ENCODE measurements at regions not wholly inside any gene's neighbourhood (a gene's known extent, or its start where the extent isn't known, plus 50 kb on each side); places are given as distances from the start of the nearest gene placed in this dataset.

DNA sequence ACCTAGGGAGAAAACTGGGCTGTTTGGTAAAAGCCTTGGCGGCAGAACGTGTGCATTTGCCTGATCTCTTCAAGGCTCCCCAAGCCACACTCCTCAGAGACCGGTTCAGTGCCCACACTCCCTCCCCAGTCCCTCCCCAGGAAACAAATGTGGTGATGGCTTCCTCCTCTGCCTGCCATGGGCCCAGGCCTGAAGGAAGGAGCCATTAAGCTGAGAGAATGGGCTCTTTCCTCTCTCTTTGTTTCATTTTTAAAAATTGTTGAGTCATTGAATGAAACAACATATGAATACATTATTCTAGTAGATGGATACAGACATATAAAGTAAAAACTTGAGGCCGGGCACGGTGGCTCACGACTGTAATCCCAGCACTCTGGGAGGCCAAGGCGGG is 50.6 kb upstream of the YWHAQ start:
- no peak for DNase-seq (ENCODE audit: low read depth in 2 of 3, low spot score in 2 of 3)

DNA sequence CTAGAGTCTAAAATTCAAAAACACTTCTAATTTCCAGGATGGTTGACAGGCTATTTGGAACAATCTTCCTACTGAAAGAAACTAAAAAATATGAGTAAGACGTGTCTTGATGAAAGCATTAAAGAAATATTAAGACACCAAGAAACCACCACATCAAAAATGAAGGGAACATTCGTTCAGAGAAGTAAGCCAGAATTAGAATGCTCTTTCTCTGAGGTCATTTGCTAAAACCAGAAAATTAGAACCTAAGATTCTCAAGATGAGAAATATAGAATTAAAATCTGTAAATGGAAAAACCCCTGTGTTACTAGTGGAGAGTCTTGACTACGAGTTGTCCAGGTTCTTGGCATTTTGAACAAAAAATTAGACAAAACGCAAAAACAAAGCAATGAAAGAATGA is 54.8 kb upstream of the YWHAQ start:
- DNase-seq (ENCODE audit: low read depth in 2 of 3, low spot score in 2 of 3) = no peak

DNA sequence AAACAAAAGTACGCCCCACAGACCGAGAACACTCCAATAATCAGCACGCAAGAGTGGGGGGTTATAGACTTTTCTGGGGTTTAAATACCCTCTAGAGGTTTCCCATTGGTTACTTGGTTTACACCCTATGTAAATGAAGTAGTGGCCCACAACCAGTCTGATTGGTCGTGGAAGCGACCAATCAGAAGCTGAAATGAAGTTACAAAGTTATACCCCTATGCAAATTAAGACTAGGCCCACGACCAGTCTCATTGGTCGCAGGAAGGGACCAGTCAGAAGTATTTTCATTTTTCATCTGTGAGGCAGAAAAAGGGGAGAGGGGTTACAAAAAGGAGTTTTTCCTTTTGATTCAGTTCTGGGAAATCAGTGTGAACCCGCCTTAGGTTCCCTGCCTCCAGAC is 55.3 kb upstream of the YWHAQ start:
- DNase-seq (ENCODE audit: low read depth in 2 of 3, low spot score in 2 of 3) = no peak

DNA sequence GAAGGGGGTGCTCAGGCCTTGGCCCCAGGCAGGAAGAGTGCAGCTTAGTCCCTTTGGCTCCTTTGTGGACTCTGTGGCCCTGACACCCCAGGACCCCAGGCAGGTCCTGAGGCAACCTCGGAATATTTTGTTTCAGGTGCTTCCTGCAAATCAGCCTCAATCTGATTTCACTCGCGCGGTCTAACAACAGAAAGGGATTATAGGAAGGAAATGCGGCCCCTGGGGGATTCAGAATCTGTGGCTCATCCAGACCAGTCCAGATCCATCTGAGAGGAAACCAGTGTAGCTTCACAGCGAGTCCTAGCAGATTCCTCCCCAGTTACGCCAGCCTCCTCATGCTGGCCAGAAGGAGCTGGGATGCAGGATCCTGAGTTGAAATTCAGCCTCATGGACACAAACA is 59.5 kb upstream of the YWHAQ start:
- no peak for DNase-seq (ENCODE audit: low read depth in 2 of 3, low spot score in 2 of 3)

DNA sequence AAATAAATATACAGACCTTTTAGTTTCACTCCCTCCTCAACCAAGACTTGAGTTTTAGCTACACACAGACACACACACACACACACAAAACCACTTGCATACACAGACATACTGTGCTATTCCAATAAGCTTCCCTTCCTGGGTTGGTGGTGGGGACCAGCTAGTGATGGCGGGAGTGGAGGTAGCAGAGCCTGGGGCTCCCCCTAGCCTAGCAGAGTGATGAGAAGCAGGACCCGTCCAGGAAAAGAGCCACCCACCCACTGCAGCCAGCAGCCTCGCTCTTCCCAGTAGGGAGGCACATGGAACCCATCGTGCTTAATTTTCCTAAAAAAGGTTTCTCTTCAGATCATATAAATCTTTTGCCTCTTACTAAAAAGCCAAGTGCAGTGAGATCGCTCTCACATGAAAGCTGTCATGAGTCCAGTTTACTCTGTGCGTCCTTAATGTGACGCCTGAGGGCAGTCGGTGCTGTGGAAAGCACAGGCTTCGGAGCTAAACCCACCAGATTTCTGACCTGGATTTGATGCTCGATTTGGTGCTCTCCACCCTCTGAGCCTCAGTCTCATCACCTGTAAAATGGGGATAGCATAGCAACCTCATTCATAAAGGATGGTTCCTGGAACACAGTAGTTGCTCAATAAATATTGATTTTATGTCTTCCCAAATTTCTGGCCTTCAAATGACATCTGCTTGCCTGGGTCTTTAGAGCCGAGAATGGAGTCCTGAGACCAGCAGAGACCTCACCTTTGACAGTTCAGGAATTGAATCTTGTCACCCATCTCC is 60.1 kb upstream of the YWHAQ start:
- DNase-seq (ENCODE audit: low read depth in 2 of 3, low spot score in 2 of 3) = no peak

DNA sequence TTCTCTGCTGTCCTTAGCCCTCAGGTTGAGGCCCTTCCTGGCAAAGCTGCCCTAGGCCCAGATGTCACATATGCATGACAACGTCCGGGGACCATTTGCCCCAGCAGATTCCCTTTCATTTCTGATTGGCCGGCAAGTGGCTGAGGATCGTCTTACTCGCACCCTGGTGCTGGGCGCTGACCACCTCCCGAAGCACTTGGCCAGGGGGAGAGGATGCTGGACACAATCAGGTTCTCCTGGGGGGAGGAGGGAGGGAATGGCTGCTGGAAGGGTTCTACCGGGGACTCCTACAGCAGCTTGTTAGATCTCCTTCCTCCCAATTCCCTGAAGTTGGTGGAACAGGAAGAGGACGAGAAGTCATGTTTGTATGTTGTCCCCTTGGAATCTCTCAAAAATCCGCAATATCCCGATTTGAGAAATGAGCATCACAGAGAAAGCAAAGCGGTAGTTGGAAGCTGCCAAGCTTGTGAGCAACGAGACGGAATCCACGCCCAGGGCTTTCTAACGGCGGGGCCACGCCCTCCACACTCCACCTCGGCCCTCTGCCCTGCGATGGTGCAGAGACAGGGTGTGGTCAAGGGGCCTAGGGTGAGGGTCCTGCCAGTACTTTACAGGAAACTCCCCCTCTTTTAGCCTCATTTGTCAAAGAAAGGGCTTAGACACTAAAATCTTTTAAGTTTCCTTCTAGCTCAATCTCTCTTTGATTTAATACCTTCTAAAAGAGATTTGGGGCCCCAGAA is 61.8 kb upstream of the YWHAQ start:
- DNase-seq (ENCODE audit: low read depth in 2 of 3, low spot score in 2 of 3) = no peak

DNA sequence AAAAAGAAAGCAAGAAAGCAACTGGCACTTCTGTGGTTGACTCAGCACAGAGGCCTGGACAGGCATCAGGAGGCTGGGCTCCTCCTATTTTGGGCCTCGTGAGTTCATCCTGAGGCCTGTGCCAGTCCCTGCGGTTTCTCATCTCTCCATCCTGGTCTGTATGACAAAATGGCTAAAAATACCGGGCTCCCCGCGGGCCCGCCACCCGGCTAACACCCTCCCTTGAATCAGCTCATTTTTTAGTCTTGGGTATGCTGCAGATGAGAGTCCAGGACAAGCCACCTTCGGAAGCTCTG is 62.3 kb upstream of the YWHAQ start:
- DNase-seq (ENCODE audit: low read depth in 2 of 3, low spot score in 2 of 3) = no peak

DNA sequence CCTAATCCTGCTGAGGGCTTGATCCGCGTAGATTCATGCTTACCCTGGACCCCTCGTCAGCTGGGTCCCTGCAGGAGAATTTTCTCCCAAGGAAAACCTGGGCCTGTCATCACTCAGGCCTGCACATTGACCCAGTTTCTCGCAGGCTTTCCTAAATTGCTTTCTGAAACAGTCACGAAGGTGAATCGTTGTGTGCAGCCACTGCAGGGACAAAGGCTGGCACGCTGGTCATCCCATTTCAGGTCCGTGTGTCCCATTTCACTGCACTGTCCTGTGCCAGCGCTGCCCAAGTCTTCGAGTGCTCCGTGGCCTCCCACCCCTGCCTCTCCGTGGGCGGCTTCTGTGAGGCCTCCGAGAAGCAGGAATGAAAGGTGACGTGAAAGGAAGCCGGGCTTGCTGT is 62.8 kb upstream of the YWHAQ start:
- no peak for DNase-seq (ENCODE audit: low read depth in 2 of 3, low spot score in 2 of 3)

DNA sequence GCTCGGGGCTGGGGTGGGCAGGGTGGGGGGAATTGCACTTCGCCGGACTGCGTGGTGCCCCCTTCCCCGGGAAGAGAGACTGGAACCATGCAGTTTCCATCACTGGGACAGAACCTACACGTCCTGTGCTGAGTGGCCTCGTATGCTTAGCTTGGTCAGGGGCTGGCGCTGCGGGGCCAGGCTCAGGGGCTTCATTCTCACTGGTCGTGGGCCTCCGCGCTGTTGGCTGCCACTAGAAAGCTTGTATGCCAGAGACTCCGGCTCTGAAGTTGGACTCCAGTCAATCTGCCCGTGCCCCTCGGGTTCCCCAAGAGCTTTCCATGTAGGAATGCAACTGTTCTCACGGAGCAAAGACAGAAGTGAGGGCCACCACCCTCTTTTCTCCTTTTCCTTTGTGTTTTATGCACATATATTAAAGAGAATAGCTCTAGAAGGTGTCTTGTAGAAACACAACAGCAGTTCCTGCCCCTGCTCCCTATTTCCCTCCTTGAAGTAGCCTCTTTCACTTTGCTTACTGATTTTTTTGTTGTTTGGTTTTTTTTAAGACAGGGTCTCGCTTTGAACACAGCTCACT is 64.0 kb upstream of the YWHAQ start:
- no peak for DNase-seq (ENCODE audit: low read depth in 2 of 3, low spot score in 2 of 3)

DNA sequence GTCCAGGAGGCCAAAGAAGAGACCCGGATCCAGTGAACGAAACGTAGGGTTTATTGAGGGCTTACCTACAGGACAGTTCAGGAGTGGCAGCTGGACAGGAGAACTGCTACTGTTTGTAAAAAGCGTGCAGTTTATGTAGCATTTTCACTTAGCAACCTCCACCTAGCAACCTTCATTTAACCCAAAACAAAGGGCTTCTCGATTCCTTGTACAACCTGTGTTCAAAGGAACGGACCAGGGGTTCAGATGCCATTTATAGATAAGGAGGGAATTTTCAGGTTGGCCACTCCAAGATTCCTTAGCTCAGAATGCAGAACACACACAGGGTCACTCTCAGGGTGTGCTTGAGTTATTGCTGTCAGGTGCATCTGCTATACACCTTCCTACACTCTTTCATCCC is 65.1 kb upstream of the YWHAQ start:
- no peak for DNase-seq (ENCODE audit: low read depth in 2 of 3, low spot score in 2 of 3)

DNA sequence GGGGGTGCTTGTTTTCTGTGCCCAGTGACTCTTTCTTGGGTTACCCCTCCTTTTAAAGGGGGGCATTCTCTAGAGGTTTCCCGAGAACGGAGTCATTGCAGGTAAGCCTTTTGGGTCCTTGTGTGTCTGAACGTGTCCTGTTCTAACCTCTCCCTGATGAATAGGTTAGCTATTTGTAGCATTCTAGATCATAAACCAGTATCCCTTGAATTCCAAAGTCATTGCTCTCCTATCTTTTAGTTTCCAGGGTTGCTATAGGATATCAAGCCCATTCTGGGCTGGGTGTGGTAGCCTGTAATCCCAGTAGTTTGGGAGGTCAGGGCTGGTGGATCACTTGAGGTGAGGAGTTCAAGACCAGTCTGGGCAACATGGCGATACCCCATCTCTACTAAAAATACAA is 65.9 kb upstream of the YWHAQ start:
- DNase-seq (ENCODE audit: low read depth in 2 of 3, low spot score in 2 of 3) = no peak

DNA sequence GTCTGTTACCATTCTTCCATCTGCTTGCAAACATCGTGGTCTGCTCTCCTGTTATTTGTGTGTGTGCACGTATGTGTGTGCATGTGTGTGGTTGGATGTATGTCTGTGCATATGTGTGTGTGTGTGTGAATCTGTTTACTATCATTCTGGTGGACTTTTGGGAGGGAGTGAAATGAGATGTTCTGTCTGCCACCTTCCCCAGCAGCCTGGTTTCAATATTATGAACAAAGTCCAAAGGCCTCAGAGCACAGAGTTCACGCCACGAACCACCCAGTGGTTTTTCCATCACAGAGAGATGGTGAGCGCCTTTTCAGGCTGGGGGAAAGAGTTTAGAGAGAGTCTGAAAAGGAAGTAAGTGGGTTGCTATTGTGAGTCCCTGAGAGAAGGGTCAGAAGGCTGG is 67.1 kb upstream of the YWHAQ start:
- no peak for DNase-seq (ENCODE audit: low read depth in 2 of 3, low spot score in 2 of 3)

DNA sequence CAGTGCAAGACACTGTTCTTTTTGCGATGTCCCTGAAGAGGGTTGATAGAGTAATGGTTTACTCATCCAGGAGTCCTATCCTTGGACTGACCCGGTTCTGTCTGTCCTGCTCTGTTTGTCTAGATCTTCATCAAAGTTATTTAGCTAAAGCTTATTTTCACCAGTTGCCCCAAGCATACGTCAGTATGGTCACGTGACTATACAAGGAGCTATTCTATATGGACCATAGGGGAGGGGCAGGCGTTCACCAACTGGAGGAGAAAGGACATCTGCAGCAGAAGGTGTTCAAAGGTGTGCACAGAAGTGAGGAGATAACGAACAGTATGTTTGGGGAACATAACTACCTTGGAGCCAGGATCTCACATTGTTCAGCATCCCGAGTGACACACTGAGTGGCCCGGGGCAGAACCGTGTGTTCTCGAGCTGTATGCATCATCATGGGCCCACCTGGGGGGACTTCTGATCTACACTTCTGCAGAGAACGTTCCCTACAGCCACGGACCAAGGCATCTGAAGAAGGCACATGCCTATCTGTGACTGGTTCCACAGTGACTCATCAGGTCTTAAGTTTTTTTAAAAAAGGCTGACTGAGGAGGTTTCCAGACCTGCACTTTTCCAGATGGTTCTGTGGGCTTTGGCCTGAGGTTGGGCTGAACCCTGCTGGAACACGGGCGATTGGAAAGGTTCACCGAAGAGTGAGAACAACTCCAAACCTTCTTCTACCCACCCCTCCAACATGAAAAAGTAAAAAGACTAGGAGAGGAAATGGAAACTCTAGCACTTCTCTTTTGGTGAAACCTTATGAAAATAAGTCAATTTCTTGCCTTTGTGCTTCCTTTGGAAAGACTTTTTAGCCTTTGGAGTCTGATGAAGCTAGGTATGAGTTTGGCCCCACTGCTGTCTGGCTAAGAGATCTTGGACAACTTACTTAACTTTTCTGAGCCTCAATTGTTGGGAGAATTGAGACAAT is 68.6 kb upstream of the YWHAQ start:
- no peak for DNase-seq (ENCODE audit: low read depth in 2 of 3, low spot score in 2 of 3)

DNA sequence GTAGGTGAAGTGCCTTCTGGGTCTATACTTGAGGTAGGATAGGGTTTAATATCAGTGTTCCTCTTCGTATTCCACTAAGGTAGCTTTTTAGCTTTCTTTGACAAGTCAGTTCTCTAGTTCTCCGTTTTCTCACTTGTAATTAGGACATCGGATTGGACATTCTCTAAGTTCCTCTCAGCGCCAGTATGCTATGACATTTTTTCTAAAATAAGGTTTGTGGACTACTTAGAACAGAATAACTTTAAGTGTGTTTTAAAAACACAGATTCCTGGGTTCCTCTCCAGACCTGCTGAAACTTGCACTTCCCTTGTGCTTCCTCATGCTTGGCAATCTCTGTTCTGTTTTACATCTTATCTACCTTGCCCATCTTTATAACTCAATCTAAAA is 69.3 kb upstream of the YWHAQ start:
- no peak for DNase-seq (ENCODE audit: low read depth in 2 of 3, low spot score in 2 of 3)

DNA sequence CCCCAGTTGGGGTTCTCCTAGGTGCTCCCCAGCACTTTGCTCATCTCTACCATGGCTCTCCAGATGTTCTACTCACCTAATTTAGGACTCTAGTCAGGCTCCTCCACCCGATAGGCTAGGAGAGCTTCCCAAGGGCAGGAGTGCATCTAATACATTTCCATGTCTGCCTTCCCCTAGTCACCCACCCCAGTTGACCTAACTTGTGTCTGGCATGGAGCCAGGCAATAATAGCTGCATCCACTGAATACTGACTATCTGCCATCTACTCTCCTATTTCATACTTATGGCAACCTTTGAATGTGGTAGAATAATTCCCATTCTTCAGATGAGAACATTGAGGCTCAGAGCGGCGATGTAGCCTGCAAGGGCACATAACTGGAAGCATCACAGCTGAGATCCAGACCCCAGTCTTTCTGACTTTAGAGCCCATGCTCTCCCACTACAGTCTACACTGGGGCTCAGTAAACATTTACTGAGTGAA is 71.8 kb upstream of the YWHAQ start:
- DNase-seq (ENCODE audit: low read depth in 2 of 3, low spot score in 2 of 3) = no peak

DNA sequence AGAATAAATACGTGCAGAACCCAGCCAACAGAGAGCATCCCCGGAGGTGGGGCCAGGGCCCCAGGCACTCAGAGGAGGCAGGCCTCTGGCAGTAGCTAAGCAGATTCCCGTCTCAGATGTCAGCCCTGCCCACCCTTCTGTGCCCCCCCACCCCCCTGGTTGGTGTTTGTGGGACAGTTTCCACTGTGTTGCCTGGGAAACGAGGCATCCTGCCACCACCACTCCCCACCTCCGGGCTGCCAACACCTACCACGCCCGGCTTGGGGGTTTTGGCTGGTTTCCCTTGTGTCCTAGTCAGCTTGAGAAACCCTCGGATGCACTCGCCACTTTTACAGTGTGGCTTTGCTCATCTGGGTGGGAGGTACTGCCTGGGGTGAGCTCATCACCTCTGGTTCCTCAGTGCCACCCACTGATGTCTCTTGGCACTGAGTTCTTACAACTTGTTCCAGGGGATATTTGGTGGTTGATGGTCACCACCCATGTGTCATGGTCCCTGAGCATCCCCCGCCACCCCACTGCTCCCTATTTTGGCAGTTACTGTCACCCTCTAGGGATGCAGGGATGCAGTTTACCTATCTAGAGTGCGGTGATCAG is 72.4 kb upstream of the YWHAQ start:
- DNase-seq (ENCODE audit: low read depth in 2 of 3, low spot score in 2 of 3) = peak; percentile 47 to 79 (median 73)

DNA sequence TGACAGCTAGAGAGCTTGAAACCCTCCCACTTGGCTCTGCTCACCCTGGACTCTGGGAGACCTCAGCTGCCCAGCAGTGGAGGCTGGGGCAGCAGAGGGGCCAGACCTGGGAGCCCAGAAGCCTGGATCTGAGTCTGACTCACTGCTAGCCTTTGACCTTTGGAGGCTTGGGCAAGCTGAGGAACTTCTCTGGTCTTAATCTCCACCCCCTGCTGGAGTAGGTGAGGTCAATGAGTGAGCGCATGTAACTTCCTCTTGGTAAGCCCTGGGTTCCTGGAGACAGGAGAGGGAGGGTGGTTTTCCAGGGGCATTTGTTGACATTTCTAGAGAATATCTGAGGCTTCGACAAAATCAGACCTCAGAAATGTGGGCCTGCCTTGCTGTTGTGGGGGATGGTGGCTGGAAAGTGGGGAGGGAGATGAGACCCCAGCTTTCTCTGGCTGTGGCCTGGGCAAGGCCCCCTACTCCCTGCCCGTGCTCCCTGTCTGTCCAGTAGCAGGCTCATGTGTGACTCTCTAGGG is 73.0 kb upstream of the YWHAQ start:
- DNase-seq (ENCODE audit: low read depth in 2 of 3, low spot score in 2 of 3) = no peak

DNA sequence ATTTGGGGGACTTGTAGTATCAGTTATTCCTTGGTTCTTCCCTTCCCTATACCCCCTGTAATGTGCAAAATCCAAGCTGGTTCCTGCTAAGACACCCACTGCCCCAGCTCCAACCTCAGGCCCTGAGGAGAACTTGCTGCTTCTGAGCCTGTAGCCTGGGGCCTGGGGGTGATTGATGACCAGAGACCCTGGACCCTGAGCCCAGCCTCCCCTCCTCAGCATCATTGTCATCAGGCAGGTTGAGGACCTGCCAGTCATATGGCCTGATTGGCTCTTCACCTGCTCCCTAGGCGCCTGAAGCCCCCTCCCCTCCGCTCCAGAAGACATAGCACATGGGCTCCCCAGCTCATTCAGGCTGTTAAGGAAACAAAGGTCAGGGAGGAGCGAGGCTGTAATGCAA is 73.8 kb upstream of the YWHAQ start:
- no peak for DNase-seq (ENCODE audit: low read depth in 2 of 3, low spot score in 2 of 3)

DNA sequence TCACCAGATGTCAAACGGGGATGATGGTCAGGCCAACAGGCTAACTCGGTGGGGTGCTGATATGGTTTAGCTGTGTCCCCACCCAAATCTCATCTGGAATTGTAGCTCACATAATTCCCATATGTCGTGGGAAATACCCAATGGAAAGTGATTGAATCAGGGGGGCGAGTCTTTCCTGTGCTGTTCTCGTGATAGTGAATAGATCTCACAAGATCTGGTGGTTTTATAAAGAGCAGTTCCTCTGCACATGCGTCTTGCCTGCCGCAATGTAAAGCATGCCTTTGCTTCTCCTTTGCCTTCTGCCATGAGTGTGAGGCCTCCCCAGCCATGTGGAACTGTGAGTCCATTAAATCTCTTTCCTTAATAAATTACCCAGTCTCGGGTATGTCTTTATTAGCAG is 74.4 kb upstream of the YWHAQ start:
- no peak for DNase-seq (ENCODE audit: low read depth in 2 of 3, low spot score in 2 of 3)

DNA sequence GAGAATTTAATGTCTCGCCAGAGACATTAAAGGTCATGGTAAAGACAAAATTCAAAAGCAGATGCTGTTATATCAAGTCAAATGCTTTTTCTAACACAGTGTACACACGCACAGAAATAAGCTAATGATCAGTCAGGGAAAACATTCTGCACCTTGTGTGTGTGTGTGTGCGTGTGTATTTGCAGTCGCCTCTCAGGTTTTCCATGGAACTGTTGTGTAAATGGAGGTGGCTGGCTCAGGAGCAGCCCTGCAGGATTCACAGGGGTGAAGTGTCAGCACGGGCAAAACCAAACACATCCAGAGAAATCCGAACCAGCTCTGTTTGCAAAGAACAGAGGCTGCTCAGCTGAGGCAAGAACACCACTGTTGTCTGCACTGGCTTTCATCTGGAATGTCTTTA is 76.2 kb upstream of the YWHAQ start:
- no peak for DNase-seq (ENCODE audit: low read depth in 2 of 3, low spot score in 2 of 3)

DNA sequence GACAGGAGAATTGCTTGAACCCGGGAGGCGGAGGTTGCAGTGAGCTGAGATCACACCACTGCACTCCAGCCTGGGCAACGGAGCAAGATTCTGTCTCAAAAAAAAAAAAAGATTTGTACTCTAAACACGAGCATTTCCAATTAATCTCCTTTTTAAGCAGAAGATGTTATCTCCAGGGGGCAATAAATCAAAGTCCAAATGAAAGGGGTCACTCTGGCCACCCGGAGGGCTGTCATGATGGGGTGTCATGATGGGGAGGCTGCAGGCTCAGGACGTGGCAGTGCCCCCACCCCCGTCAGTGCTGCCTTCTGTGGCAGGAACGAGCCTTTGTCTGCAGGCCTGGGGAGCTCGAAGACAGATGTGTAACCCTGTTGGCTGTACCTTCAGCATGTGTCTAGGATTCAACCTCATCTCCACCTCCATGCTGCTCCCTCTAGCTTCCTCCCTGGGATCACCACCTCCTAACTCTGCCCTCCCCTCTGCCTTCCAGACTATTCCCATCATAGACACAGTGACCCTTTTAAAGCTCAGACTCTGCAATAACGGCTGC is 76.9 kb upstream of the YWHAQ start:
- no peak for DNase-seq (ENCODE audit: low read depth in 2 of 3, low spot score in 2 of 3)
